SK-N-SH treated with all-trans-retinoic acid at 6 μM for 48 hours (cell line): ENCODE measurements at regions not wholly inside any gene's neighbourhood (a gene's known extent, or its start where the extent isn't known, plus 50 kb on each side); places are given as distances from the start of the nearest gene placed in this dataset.

ENCODE experiments used
- ATAC-seq: fragments of 200-7000 bp; cut with Tn5 transposase; 3 replicates; pipeline ENCODE4 v1.9.1; 2020; ENCODE audit warnings: mild to moderate bottlenecking, moderate library complexity
- ARNTL ChIP-seq: fragments of 450-650 bp; formaldehyde crosslinking; IDR thresholded peaks from 2 replicates; pipeline ENCODE4 v1.5.0; 2020; ENCODE audit warnings: low read depth, mild to moderate bottlenecking, moderate library complexity, borderline replicate concordance
- BACH2 ChIP-seq: fragments of 250-450 bp; sonication (Bioruptor Pico); IDR thresholded peaks from 2 replicates; pipeline ENCODE4 v1.9.0; 2021; ENCODE audit warnings: mild to moderate bottlenecking, borderline replicate concordance
- CSDC2 ChIP-seq: fragments of 250-450 bp; sonication (Bioruptor Pico); IDR thresholded peaks from 2 replicates; pipeline ENCODE4 v1.5.0; 2020; ENCODE audit warnings: mild to moderate bottlenecking, moderate library complexity
- ESRRG ChIP-seq: fragments of 250-450 bp; sonication (Bioruptor Pico); IDR thresholded peaks from 2 replicates; pipeline ENCODE4 v1.6.1; 2021; ENCODE audit warnings: mild to moderate bottlenecking
- GLIS3 ChIP-seq: fragments of 250-450 bp; sonication (Bioruptor Pico); IDR thresholded peaks from 2 replicates; pipeline ENCODE4 v1.5.0; 2020; ENCODE audit warnings: mild to moderate bottlenecking, moderate library complexity
- ISL1 ChIP-seq: fragments of 250-450 bp; sonication (Bioruptor Pico); IDR thresholded peaks from 2 replicates; pipeline ENCODE4 v2.1.2; 2022; ENCODE audit warnings: mild to moderate bottlenecking, moderate library complexity
- OSR1 ChIP-seq: fragments of 250-450 bp; sonication (Bioruptor Pico); IDR thresholded peaks from 2 replicates; pipeline ENCODE4 v1.8.0; 2022; ENCODE audit warnings: moderate library complexity, mild to moderate bottlenecking, inconsistent platforms
- PPARA ChIP-seq: fragments of 250-450 bp; sonication (Bioruptor Pico); IDR thresholded peaks from 2 replicates; pipeline ENCODE4 v1.5.0; 2020; ENCODE audit warnings: mild to moderate bottlenecking, borderline replicate concordance
- RARB ChIP-seq: fragments of 250-450 bp; sonication (Bioruptor Pico); IDR thresholded peaks from 2 replicates; pipeline ENCODE4 v1.8.0; 2021; ENCODE audit warnings: mild to moderate bottlenecking, moderate library complexity
- SNAI2 ChIP-seq: fragments of 250-450 bp; sonication (Bioruptor Pico); IDR thresholded peaks from 2 replicates; pipeline ENCODE4 v1.5.0; 2020; ENCODE audit warnings: mild to moderate bottlenecking, moderate library complexity
- TCF4 ChIP-seq: fragments of 250-450 bp; sonication (Bioruptor Pico); IDR thresholded peaks from 2 replicates; pipeline ENCODE4 v1.8.0; 2021; ENCODE audit warnings: mild to moderate bottlenecking, moderate library complexity, borderline replicate concordance
- TOX ChIP-seq: fragments of 250-450 bp; sonication (Bioruptor Pico); IDR thresholded peaks from 2 replicates; pipeline ENCODE4 v1.8.0; 2021; ENCODE audit warnings: mild to moderate bottlenecking, moderate library complexity, borderline replicate concordance
- ZC3H10 ChIP-seq: fragments of 250-450 bp; sonication (Bioruptor Pico); IDR thresholded peaks from 2 replicates; pipeline ENCODE4 v1.5.1; 2021; ENCODE audit warnings: mild to moderate bottlenecking, moderate library complexity
- ZFP3 ChIP-seq: fragments of 250-450 bp; sonication (Bioruptor Pico); IDR thresholded peaks from 2 replicates; pipeline ENCODE4 v1.5.0; 2020; ENCODE audit warnings: mild to moderate bottlenecking, moderate library complexity
- ZFP30 ChIP-seq: fragments of 450-650 bp; formaldehyde crosslinking; IDR thresholded peaks from 2 replicates; pipeline ENCODE4 v1.5.0; 2022; ENCODE audit warnings: mild to moderate bottlenecking, moderate library complexity
- ZNF565 ChIP-seq: fragments of 450-650 bp; formaldehyde crosslinking; conservative IDR thresholded peaks from 2 replicates; pipeline ENCODE4 v1.5.0; 2020; ENCODE audit warnings: low read depth, mild to moderate bottlenecking, moderate library complexity
- ZNF70 ChIP-seq: fragments of 450-650 bp; formaldehyde crosslinking; IDR thresholded peaks from 2 replicates; pipeline ENCODE4 v1.5.0; 2020; ENCODE audit warnings: mild to moderate bottlenecking, moderate library complexity
- TF ChIP-seq, protein P1 (sequence below): fragments of 250-450 bp; sonication (Bioruptor Pico); IDR thresholded peaks from 2 replicates; pipeline ENCODE4 v1.8.0; 2020; ENCODE audit warnings: mild to moderate bottlenecking, moderate library complexity, borderline replicate concordance
- TF ChIP-seq, protein P2 (sequence below): fragments of 250-450 bp; sonication (Bioruptor Pico); IDR thresholded peaks from 2 replicates; pipeline ENCODE4 v1.5.1; 2020; ENCODE audit warnings: low read depth, mild to moderate bottlenecking, moderate library complexity
- TF ChIP-seq, protein P3 (sequence below): fragments of 250-450 bp; sonication (Bioruptor Pico); IDR thresholded peaks from 2 replicates; pipeline ENCODE4 v1.5.1; 2021; ENCODE audit warnings: mild to moderate bottlenecking, moderate library complexity
- TF ChIP-seq, protein P4 (sequence below): fragments of 250-450 bp; sonication (Bioruptor Pico); IDR thresholded peaks from 2 replicates; pipeline ENCODE4 v1.5.0; 2020; ENCODE audit warnings: mild to moderate bottlenecking, moderate library complexity

DNA sequence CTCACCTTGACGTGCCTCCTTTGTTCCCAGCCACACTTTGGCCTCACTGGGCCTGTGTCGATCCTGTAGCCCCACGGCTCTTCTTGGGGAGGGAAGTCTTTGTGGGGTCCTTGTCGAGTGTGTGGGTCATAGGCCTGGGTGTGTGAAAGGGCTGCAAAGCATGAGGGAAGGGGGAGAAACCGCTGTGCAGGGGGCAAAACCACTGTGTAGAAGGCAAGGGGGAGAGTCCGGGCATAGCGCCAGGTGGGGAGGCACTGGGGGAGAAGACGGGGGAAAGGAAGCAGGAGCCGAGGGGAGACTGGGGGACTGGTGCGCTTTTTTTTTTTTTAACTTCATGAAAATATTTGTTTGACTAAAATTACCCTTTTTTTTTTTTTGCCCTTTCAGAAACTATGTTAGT, 65.1 kb upstream of the RASD2 start:
- no peak for TF ChIP-seq ZFP3
- ATAC-seq, result no peak

DNA sequence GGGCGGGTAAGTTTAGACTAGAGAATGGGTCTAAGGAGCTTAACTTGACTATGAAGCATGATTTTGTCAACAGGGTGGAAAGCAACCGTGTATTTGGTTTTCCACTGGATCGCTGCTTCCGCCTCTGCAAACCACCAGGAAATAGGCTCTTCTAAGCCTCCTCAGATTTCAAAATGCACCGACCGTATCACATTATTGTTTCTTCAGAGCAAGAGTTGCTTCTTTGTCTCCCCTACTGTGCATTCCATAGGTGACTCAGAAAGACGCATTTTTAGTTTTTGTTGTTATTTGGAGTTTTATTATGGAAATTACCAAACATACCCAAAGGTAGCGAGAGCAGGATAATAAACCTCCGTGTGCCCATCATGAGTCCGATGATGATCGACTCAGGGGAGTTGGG, 64.3 kb upstream of the RASD2 start:
- no peak for ATAC-seq
- no peak for TF ChIP-seq BACH2 (CRISPR knock-in tag)
- no peak for TF ChIP-seq PPARA
- no peak for TF ChIP-seq GLIS3
- TF ChIP-seq SNAI2 (CRISPR knock-in tag), result no peak
- TF ChIP-seq ZC3H10 (CRISPR knock-in tag), result no peak
- no peak for TF ChIP-seq RARB
- no peak for TF ChIP-seq ISL1 (CRISPR knock-in tag)

DNA sequence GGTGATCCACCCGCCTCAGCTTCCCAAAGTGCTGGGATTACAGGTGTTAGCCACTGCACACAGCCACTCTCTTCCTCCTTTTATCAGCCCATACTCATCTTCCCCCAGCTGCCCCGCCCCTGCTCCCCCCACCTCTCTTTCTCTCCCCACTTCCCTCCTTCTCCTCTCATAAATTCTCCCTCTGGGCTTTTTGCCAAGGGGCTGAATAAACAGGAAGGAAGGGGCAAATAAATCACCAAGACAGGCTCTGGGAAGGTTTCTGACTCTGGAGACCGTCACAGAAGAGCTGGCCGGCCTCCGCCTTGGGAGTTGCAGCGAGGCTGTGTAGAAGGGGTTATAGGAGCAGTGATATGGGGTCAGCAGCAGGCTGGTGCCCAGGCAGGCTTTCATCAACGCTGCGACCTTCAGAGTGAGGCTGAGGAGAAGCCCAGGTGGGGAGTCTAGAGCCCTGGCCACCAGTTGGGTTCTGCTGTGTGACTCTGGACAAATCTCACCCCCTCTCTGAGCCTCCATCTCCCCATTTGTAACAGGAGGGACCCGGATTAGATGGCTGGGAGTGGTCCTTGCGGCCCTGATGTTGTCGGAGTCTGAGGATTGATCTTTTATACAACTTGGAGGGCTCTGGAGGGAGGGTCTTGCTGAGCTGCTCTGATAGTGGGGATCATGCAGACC, 62.6 kb upstream of the RASD2 start:
- ATAC-seq, result peak; percentile 89
- TF ChIP-seq ZC3H10 (CRISPR knock-in tag), result 0 out of 2 replicates have a peak, but pooled peaks have one; percentile 45
- 0 out of 2 replicates have a peak, but pooled peaks have one; percentile 52 for TF ChIP-seq RARB
- TF ChIP-seq TOX, result peak; percentile 55; the same call in 1 of the 2 replicates
- no peak for TF ChIP-seq OSR1
- TF ChIP-seq TCF4 (CRISPR knock-in tag), result 0 out of 2 replicates have a peak, but pooled peaks have one; percentile 23
- TF ChIP-seq ISL1 (CRISPR knock-in tag), result no peak
- TF ChIP-seq, protein P1, sequence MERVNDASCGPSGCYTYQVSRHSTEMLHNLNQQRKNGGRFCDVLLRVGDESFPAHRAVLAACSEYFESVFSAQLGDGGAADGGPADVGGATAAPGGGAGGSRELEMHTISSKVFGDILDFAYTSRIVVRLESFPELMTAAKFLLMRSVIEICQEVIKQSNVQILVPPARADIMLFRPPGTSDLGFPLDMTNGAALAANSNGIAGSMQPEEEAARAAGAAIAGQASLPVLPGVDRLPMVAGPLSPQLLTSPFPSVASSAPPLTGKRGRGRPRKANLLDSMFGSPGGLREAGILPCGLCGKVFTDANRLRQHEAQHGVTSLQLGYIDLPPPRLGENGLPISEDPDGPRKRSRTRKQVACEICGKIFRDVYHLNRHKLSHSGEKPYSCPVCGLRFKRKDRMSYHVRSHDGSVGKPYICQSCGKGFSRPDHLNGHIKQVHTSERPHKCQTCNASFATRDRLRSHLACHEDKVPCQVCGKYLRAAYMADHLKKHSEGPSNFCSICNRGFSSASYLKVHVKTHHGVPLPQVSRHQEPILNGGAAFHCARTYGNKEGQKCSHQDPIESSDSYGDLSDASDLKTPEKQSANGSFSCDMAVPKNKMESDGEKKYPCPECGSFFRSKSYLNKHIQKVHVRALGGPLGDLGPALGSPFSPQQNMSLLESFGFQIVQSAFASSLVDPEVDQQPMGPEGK (CRISPR knock-in tag), result no peak

DNA sequence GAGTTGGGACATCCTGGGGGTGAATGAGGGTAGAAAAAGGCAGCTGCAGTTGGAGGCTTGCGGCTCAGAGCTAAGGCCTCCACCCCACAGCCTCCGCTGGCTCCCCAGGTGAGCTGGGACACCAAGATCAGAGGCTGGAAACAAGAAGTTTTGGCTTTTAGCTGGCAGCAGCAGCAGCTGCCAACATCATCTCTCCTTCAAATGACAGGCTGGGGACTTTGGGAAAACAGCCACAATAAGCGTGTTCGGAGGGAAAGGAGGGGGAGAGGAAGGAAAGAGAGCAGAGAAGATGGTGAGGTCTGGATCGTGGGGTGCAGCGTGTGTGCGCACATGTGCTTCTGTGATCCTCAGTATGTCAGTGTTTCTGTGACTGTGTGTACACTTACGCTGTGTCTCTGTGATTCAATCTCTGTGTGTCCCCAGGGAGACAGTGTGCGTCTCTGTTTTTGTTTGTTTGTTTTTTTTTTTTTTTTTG, 62.0 kb upstream of the RASD2 start:
- no peak for ATAC-seq
- no peak for TF ChIP-seq CSDC2 (CRISPR knock-in tag)
- no peak for TF ChIP-seq ZNF70 (CRISPR knock-in tag)
- no peak for TF ChIP-seq ARNTL (CRISPR knock-in tag)
- TF ChIP-seq, protein P2, sequence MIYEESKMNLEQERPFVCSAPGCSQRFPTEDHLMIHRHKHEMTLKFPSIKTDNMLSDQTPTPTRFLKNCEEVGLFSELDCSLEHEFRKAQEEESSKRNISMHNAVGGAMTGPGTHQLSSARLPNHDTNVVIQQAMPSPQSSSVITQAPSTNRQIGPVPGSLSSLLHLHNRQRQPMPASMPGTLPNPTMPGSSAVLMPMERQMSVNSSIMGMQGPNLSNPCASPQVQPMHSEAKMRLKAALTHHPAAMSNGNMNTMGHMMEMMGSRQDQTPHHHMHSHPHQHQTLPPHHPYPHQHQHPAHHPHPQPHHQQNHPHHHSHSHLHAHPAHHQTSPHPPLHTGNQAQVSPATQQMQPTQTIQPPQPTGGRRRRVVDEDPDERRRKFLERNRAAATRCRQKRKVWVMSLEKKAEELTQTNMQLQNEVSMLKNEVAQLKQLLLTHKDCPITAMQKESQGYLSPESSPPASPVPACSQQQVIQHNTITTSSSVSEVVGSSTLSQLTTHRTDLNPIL (CRISPR knock-in tag), result no peak
- no peak for TF ChIP-seq SNAI2 (CRISPR knock-in tag)
- TF ChIP-seq, protein P3, sequence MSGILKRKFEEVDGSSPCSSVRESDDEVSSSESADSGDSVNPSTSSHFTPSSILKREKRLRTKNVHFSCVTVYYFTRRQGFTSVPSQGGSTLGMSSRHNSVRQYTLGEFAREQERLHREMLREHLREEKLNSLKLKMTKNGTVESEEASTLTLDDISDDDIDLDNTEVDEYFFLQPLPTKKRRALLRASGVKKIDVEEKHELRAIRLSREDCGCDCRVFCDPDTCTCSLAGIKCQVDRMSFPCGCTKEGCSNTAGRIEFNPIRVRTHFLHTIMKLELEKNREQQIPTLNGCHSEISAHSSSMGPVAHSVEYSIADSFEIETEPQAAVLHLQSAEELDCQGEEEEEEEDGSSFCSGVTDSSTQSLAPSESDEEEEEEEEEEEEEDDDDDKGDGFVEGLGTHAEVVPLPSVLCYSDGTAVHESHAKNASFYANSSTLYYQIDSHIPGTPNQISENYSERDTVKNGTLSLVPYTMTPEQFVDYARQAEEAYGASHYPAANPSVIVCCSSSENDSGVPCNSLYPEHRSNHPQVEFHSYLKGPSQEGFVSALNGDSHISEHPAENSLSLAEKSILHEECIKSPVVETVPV, result no peak
- no peak for TF ChIP-seq ZFP3
- TF ChIP-seq RARB, result no peak
- no peak for TF ChIP-seq ZC3H10 (CRISPR knock-in tag)

DNA sequence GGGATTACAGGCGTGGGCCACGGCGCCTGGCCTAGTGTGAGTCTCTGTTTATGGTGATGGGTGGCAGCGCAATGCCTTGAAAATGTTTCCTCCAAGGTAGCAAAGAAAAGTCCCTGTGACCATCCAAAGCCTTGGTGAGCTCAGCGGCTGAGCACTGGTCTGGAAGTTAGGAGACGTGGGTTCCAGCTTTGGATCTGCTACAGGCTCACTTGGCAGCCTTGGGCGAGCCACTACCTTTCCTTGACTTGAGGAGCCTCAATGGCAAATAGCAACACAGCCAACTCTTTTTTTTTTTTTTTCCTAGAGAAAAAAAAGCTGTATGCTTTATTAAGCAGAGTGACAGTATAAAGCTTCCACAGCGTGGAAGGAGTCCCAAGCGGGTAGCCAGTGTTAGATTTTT, 61.3 kb upstream of the RASD2 start:
- ATAC-seq, result no peak
- TF ChIP-seq ZFP3, result no peak
- no peak for TF ChIP-seq ARNTL (CRISPR knock-in tag)
- TF ChIP-seq ZNF70 (CRISPR knock-in tag), result no peak
- no peak for TF ChIP-seq TCF4 (CRISPR knock-in tag)
- TF ChIP-seq, protein P1 (CRISPR knock-in tag), result no peak
- TF ChIP-seq, protein P4, sequence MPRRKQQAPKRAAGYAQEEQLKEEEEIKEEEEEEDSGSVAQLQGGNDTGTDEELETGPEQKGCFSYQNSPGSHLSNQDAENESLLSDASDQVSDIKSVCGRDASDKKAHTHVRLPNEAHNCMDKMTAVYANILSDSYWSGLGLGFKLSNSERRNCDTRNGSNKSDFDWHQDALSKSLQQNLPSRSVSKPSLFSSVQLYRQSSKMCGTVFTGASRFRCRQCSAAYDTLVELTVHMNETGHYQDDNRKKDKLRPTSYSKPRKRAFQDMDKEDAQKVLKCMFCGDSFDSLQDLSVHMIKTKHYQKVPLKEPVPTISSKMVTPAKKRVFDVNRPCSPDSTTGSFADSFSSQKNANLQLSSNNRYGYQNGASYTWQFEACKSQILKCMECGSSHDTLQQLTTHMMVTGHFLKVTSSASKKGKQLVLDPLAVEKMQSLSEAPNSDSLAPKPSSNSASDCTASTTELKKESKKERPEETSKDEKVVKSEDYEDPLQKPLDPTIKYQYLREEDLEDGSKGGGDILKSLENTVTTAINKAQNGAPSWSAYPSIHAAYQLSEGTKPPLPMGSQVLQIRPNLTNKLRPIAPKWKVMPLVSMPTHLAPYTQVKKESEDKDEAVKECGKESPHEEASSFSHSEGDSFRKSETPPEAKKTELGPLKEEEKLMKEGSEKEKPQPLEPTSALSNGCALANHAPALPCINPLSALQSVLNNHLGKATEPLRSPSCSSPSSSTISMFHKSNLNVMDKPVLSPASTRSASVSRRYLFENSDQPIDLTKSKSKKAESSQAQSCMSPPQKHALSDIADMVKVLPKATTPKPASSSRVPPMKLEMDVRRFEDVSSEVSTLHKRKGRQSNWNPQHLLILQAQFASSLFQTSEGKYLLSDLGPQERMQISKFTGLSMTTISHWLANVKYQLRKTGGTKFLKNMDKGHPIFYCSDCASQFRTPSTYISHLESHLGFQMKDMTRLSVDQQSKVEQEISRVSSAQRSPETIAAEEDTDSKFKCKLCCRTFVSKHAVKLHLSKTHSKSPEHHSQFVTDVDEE, result no peak
- no peak for TF ChIP-seq ZFP30 (CRISPR knock-in tag)
- no peak for TF ChIP-seq OSR1
- TF ChIP-seq GLIS3, result no peak
- no peak for TF ChIP-seq ESRRG (CRISPR knock-in tag)
- no peak for TF ChIP-seq PPARA
- TF ChIP-seq ZNF565 (CRISPR knock-in tag), result no peak
